Gastroesophageal sphincter (tissue), 3 donors: ENCODE measurements at regions not wholly inside any gene's neighbourhood (a gene's known extent, or its start where the extent isn't known, plus 50 kb on each side); places are given as distances from the start of the nearest gene placed in this dataset.

Source experiments
- POLR2A ChIP-seq, 2 donors: fragments of 450-650 bp; IDR thresholded peaks; one replicate each; pipeline ENCODE4 v1.6.1; 2017; ENCODE audit warnings: antibody characterized with exemption in 2 of 2, mild to moderate bottlenecking in 2 of 2, moderate library complexity in 1 of 2
- TF ChIP-seq, protein P1 (sequence below), 4 experiments: fragments of 200-600 bp in 2 of 4; fragments of 450-650 bp in 2 of 4; sonication (generic) in 1 of 4; IDR thresholded peaks; one replicate each; pipeline ENCODE4 v1.5.1; 2017 to 2019; ENCODE audit warnings: antibody characterized with exemption in 4 of 4, mild to moderate bottlenecking in 2 of 4, moderate library complexity in 2 of 4

DNA sequence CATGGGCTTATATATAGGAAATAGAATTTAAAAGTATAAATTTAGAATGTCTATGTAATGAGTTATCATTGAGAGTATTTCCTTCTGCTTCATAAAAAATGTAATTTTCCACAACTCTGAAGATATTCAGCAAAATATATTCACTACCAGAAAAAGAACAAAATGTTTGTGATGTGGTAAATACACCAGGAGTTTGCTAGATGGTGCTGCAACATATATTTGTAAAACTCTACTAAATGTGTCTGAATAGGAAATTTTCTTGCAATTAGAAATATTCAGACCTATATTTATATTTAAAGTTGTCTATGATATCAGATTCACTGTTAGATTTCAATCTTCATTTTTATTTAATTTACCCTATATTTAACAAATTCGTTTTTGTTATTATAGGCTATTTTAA is 201.1 kb downstream of the PPP1R3A start:
- TF ChIP-seq, protein P1, sequence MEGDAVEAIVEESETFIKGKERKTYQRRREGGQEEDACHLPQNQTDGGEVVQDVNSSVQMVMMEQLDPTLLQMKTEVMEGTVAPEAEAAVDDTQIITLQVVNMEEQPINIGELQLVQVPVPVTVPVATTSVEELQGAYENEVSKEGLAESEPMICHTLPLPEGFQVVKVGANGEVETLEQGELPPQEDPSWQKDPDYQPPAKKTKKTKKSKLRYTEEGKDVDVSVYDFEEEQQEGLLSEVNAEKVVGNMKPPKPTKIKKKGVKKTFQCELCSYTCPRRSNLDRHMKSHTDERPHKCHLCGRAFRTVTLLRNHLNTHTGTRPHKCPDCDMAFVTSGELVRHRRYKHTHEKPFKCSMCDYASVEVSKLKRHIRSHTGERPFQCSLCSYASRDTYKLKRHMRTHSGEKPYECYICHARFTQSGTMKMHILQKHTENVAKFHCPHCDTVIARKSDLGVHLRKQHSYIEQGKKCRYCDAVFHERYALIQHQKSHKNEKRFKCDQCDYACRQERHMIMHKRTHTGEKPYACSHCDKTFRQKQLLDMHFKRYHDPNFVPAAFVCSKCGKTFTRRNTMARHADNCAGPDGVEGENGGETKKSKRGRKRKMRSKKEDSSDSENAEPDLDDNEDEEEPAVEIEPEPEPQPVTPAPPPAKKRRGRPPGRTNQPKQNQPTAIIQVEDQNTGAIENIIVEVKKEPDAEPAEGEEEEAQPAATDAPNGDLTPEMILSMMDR (IDR thresholded peaks at IDR 0.05): no peak
- TF ChIP-seq POLR2A (IDR thresholded peaks at IDR 0.05): no peak
